ENCODE measurements at regions not wholly inside any gene's neighbourhood (a gene's known extent, or its start where the extent isn't known, plus 50 kb on each side); places are given as distances from the start of the nearest gene placed in this dataset.

DNA sequence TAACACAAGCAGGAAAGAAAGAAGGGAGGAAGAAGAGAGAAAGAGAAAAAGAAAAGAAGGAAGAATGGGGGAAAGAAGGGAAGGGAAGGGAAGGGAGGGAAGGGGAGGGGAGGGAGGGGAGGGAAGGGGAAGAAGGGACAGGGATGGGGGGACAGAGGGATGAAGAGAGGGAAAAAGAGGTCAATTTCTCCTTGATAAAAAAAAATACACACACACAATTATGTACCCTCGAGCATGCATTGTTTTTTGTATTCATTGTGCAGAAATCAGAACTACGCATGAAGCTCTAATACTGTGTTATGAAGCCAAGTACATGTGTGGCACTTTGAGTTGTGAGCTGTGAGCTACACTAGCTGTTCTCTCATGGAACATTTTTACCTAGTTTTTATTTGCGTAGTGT, 274.9 kb upstream of the CDH18 start:
- Mint-ChIP-seq H3K27me3 (ENCODE audit: insufficient read depth, unreplicated experiment) (no peaks in the 10 kb centered on the region), H3K27ac (ENCODE audit: unreplicated experiment) (no peak overlapping the region), H3K4me3 (ENCODE audit: unreplicated experiment) (no peak overlapping the region), H3K4me1 (ENCODE audit: low read depth, unreplicated experiment) (no peaks in the 10 kb centered on the region), H3K9me3 (ENCODE audit: unreplicated experiment) (peaks cover 1% of the 10 kb centered on the region), H3K36me3 (ENCODE audit: insufficient read depth, unreplicated experiment) (no peaks in the 10 kb centered on the region)
- Histone ChIP-seq H3K36me3 (ENCODE audit: control insufficient read depth, insufficient read depth, low read length) (no peaks in the 10 kb centered on the region), H3K27me3 (replicated peaks; ENCODE audit: control insufficient read depth, insufficient read depth, low read length) (no peaks in the 10 kb centered on the region), H3K4me3 (ENCODE audit: low read depth, low read length) (no peak overlapping the region), H3K9me3 (no peaks in the 10 kb centered on the region), H3K4me1 (no peaks in the 10 kb centered on the region)
- CTCF ChIA-PET: no interaction called here
- DNase-seq: no peak
- POLR2A ChIA-PET: no interaction called here
- no TSS peak for BruUV-seq (replicated peaks)
- intact Hi-C loops (cut with micrococcal nuclease; ENCODE audit: unreplicated experiment): no loop called here
- TF ChIP-seq, protein P1, sequence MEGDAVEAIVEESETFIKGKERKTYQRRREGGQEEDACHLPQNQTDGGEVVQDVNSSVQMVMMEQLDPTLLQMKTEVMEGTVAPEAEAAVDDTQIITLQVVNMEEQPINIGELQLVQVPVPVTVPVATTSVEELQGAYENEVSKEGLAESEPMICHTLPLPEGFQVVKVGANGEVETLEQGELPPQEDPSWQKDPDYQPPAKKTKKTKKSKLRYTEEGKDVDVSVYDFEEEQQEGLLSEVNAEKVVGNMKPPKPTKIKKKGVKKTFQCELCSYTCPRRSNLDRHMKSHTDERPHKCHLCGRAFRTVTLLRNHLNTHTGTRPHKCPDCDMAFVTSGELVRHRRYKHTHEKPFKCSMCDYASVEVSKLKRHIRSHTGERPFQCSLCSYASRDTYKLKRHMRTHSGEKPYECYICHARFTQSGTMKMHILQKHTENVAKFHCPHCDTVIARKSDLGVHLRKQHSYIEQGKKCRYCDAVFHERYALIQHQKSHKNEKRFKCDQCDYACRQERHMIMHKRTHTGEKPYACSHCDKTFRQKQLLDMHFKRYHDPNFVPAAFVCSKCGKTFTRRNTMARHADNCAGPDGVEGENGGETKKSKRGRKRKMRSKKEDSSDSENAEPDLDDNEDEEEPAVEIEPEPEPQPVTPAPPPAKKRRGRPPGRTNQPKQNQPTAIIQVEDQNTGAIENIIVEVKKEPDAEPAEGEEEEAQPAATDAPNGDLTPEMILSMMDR (IDR thresholded peaks at IDR 0.05; ENCODE audit: insufficient read depth in 1 of 2, low read depth in 1 of 2, low read length in 1 of 2, severe bottlenecking in 1 of 2, unreplicated experiment in 1 of 2): no peak

DNA sequence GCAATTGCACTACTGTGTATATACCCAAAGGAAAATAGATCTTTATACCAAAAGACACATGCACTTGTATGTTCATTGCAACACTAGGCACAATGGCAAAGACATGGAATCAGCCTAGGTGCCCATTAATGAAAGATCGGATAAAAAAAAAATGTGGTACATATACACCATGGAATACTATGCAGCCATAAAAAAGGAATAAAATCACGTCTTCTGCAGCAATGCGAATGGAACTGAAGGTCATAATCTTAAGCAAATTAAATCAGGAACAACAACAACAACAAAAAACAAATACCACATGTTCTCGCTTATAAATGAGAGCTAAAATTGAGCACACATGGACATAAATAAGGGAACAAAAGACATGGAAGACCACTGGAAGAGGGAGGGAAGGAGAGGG, 266.7 kb upstream of the CDH18 start:
- TF ChIP-seq, protein P1 (IDR thresholded peaks at IDR 0.05; ENCODE audit: insufficient read depth in 1 of 2, low read depth in 1 of 2, low read length in 1 of 2, severe bottlenecking in 1 of 2, unreplicated experiment in 1 of 2): no peak
- H3K4me3 Mint-ChIP-seq (ENCODE audit: unreplicated experiment): no peak overlapping the region
- intact Hi-C loops (cut with micrococcal nuclease; ENCODE audit: unreplicated experiment): no loop called here

DNA sequence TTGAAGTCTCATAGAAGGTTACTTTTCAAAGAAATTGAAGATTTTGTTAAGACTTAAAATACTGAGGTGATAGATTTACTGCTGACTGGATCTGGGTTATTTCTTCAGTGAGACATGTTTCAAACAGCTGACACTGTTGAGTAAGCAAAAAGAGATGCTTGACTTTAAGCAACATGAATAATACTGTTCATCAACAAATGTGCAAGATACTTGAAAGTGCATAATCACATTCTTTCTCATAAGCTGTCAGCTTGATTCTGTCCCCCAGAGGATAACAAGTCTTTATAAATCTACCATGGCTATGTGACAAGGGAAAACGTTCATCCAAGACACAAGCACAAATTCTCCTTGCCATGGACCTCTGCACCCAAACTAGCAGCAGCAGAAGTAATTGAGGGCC, 260.1 kb upstream of the CDH18 start:
- Mint-ChIP-seq H3K9me3 (ENCODE audit: unreplicated experiment) (no peaks in the 10 kb centered on the region), H3K27ac (ENCODE audit: unreplicated experiment) (no peak overlapping the region), H3K27me3 (ENCODE audit: insufficient read depth, unreplicated experiment) (no peaks in the 10 kb centered on the region), H3K36me3 (ENCODE audit: insufficient read depth, unreplicated experiment) (no peaks in the 10 kb centered on the region), H3K4me3 (ENCODE audit: unreplicated experiment) (no peak overlapping the region), H3K4me1 (ENCODE audit: low read depth, unreplicated experiment) (no peaks in the 10 kb centered on the region)
- no peak for DNase-seq
- H3K27me3 ChIP-seq (replicated peaks; ENCODE audit: control insufficient read depth, insufficient read depth, low read length): no peaks in the 10 kb centered on the region
- H3K9me3 ChIP-seq: no peaks in the 10 kb centered on the region
- H3K4me3 ChIP-seq (ENCODE audit: low read depth, low read length): no peak overlapping the region
- ChIA-PET POLR2A (no interaction called here), CTCF (no interaction called here)
- BruUV-seq (replicated peaks): no TSS peak
- TF ChIP-seq, protein P1 (IDR thresholded peaks at IDR 0.05; ENCODE audit: insufficient read depth in 1 of 2, low read depth in 1 of 2, low read length in 1 of 2, severe bottlenecking in 1 of 2, unreplicated experiment in 1 of 2): no peak
- no peaks in the 10 kb centered on the region for H3K4me1 ChIP-seq
- no peaks in the 10 kb centered on the region for H3K36me3 ChIP-seq (ENCODE audit: control insufficient read depth, insufficient read depth, low read length)
- intact Hi-C loops (cut with micrococcal nuclease; ENCODE audit: unreplicated experiment): no loop called here

More for the DNA sequence above, 266.7 kb upstream of the CDH18 start:
- no peak overlapping the region for H3K4me3 ChIP-seq (ENCODE audit: low read depth, low read length)
- no peaks in the 10 kb centered on the region for H3K36me3 Mint-ChIP-seq (ENCODE audit: insufficient read depth, unreplicated experiment)
- no peak for DNase-seq
- BruUV-seq (replicated peaks): no TSS peak
- H3K27me3 Mint-ChIP-seq (ENCODE audit: insufficient read depth, unreplicated experiment): no peaks in the 10 kb centered on the region
- POLR2A ChIA-PET: no interaction called here
- no peaks in the 10 kb centered on the region for H3K4me1 Mint-ChIP-seq (ENCODE audit: low read depth, unreplicated experiment)
- no peaks in the 10 kb centered on the region for H3K36me3 ChIP-seq (ENCODE audit: control insufficient read depth, insufficient read depth, low read length)
- H3K9me3 ChIP-seq: no peaks in the 10 kb centered on the region; the same call in 1 of the 2 replicates
- H3K27ac Mint-ChIP-seq (ENCODE audit: unreplicated experiment): no peak overlapping the region
- CTCF ChIA-PET: no interaction called here
- no peaks in the 10 kb centered on the region for H3K9me3 Mint-ChIP-seq (ENCODE audit: unreplicated experiment)
- H3K27me3 ChIP-seq (replicated peaks; ENCODE audit: control insufficient read depth, insufficient read depth, low read length): no peaks in the 10 kb centered on the region
- no peaks in the 10 kb centered on the region for H3K4me1 ChIP-seq

Measured in Caco-2 (cell line).